ENCODE measurements at regions not wholly inside any gene's neighbourhood (a gene's known extent, or its start where the extent isn't known, plus 50 kb on each side); places are given as distances from the start of the nearest gene placed in this dataset.

- TF ChIP-seq POLR2AphosphoS5 (IDR thresholded peaks at IDR 0.05; ENCODE audit: low read depth, low read length) (no peak), FOXP2 (optimal IDR thresholded peaks at IDR 0.05; ENCODE audit: borderline replicate concordance, extremely low read depth, extremely low read length, insufficient read depth) (no peak), SIN3A (IDR thresholded peaks at IDR 0.05; ENCODE audit: borderline replicate concordance, insufficient read depth, low read length) (no peak)
These were observed 775.3 kb upstream of the NRXN1 start for GRCh38 chr2:51807229-51807628.

Data from PFSK-1 (cell line).